Amygdala (tissue), 56 donors: ENCODE measurements at regions not wholly inside any gene's neighbourhood (a gene's known extent, or its start where the extent isn't known, plus 50 kb on each side); places are given as distances from the start of the nearest gene placed in this dataset.

Experiments
- DNase-seq, 56 donors: peaks; one replicate each; lab custom pipeline; 2025; lab: John Stamatoyannopoulos, UW

- no peak for DNase-seq
Measured at GRCh38 chr6:22804620-22805261, 235.4 kb downstream of the HDGFL1 start.

DNA sequence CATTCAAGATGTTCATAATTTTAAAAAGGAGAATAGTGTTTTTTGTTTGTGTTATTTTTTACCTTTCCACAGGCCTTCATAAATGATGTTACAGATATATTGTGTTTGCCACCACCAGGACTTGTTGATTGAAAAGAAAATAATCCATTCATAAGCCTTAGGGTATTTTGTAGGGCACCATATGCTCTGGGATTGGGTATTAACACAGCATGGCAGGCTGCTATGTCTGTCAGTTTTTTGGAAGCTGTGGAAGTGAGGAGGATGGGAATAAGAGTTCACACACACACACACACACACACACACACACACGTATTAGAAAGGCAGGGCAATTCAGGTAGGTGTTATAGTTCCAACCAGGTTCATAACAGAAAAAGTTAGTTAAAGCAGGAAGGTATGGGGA, 237.9 kb downstream of the HDGFL1 start:
- DNase-seq, result no peak

DNA sequence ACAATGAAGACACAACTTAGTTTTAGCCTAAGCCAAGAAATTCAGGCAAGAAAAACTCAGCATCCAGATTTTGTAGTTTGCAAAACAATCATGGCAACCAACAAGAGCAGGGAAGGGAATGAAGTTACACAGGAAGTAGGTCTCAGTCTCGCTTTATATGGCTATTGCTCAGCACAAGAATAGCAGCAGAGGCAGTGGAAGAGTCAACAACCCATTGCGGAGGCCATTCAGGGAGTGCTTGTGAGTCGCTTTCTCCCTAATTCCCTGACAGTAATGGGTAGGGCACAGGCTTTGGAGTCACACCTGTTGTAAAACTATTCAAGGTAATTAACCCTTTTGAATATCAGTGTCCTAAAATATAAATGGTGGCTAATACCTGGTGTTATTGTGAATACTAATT, 238.5 kb downstream of the HDGFL1 start:
- DNase-seq, result no peak

- no peak for DNase-seq
Measured at GRCh38 chr6:22808466-22808865, 239.1 kb downstream of the HDGFL1 start.

- no peak for DNase-seq
Measured at GRCh38 chr6:22809370-22809769, 240.0 kb downstream of the HDGFL1 start.

DNA sequence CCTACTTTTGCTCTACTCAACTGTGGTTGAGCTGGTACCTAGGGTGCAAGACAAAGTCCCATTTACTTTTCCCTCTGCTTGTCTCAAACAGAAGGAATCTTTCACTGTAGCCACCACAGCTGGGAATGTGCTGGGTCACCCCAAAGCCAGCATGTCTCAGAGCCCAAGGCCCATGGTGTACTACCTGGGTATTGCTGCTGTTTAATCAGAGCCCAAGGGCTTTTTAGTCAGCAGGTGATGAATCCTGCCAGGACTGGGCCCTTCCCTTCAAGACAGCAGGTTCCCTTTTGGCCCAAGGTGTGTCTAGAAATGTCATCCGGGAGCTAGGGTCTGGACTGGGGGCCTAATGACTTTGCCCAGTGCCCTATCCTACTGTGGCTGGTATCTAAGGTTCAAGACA, 249.8 kb downstream of the HDGFL1 start:
- DNase-seq, result no peak

GRCh38 chr6:22821664-22822320, 252.4 kb downstream of the HDGFL1 start:
- DNase-seq, result no peak

- DNase-seq, result no peak
Measured at GRCh38 chr6:22825210-22825609, 255.8 kb downstream of the HDGFL1 start.

DNA sequence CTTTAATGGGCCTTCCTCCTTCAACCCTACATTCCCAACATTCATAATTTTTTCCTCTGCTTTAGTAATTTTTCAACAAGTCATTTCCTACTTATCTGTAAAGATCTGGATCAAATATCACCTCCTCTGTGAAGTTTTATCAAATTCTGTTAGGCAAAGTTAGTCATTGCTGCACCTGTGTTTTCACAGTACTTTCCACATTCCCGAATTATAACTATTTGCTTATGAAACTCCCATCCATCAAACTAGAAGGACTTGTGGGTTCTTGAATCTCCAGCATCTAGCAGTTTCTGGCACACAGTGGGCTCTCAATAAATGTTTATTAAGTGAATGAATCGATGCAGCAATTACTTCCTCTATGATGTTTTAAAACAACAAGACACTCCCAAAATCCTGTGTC, 257.6 kb downstream of the HDGFL1 start:
- no peak for DNase-seq

GRCh38 chr6:22827760-22828159, 258.4 kb downstream of the HDGFL1 start:
- no peak for DNase-seq

- DNase-seq, result peak in 3 of 56 donors; percentile 0 to 3 (median 1)
Measured at GRCh38 chr6:22828179-22829062, 259.1 kb downstream of the HDGFL1 start.

- no peak for DNase-seq
Measured at GRCh38 chr6:22829070-22829469, 259.7 kb downstream of the HDGFL1 start.

DNA sequence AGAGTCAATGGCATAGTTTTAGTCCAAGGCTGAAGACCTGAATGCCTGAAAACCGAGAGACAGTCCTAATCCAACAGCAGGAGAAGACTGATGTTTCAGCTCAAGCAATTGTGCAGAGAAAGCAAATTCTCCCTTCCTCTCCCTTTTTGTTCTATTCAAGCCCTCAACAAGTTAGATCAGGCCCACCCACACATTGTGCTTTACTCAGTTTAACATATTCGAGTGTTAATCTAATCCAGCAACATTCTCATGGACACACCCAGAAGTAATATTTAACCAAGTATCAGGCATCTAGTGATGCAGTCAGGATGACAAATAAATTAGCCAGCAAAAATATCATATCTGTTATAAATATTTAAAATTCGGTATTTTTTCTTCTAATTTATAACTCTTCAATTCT, 261.1 kb downstream of the HDGFL1 start:
- DNase-seq, result no peak

- no peak for DNase-seq
Measured at GRCh38 chr6:22833191-22833590, 263.8 kb downstream of the HDGFL1 start.

GRCh38 chr6:22838345-22838744, 269.0 kb downstream of the HDGFL1 start:
- no peak for DNase-seq

GRCh38 chr6:22845467-22845866, 276.1 kb downstream of the HDGFL1 start:
- no peak for DNase-seq

DNA sequence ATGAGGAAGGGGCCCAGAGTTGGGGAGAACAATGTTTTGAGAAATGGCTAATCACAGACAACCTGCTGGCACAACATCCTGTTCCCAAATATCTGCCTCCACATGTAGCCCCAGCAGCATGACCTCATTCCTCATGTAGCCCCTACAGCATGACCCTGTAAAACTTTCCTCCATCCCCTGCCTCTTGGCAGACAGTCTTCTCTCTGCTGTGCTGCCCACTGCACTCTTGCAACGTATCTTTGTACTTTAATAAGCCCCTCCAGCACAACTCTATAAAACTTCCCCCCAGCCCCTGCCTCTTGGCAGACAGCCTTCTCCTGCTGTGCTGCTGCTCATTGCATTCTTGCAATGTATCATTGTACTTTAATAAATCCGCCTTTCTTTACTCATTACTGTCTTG, 278.8 kb downstream of the HDGFL1 start:
- no peak for DNase-seq

- no peak for DNase-seq
Measured at GRCh38 chr6:22849921-22850320, 280.6 kb downstream of the HDGFL1 start.

GRCh38 chr6:22852101-22852500, 282.7 kb downstream of the HDGFL1 start:
- no peak for DNase-seq

DNA sequence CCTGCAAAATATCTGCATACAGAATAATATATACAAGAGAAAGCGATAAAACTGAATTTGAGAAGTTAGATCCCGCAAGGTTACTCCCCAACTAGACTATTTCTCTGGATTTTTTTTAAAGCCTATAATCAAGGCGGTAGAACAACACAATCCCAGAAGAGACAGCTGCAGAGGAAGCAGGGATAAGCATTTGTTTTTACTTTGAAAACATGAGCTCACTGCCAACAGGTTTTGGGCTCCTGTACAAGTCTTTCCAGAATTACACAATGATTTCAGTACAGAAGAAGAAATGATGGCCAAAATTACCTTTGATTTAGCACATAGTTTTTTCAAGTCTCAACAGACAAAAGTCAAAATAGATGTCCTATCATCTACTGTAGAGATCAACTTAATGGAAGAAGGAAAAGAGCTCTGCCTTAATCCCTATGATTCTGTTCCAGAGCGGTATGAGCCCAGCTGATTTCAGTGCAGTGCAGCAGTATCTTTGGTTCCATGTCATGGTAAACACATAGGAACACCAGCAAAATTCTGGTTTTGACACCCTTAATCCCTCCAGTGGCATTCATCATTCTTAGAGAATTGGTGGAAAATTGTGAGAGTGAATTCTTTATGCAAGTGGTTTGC, 304.3 kb downstream of the HDGFL1 start:
- no peak for DNase-seq

- no peak for DNase-seq
Measured at GRCh38 chr6:22875845-22876244, 306.5 kb downstream of the HDGFL1 start.
